GM19452 (cell line): ENCODE measurements at regions not wholly inside any gene's neighbourhood (a gene's known extent, or its start where the extent isn't known, plus 50 kb on each side); places are given as distances from the start of the nearest gene placed in this dataset.
"Not testable (repeated sequence)": the region's sequence is repeated elsewhere in the genome, so short reads cannot be mapped to it uniquely, and the experiment has no call there.

Source experiments
- ATAC-seq: cut with Tn5 transposase; IDR thresholded peaks from one replicate; pipeline ENCODE4 v1.9.1; 2021; ENCODE audit not compliant: unreplicated experiment

GRCh38 chr3:103829723-103830326 lies 1395.0 kb downstream of the ZPLD1 start:
- no peak for ATAC-seq

GRCh38 chr3:103847081-103848062 lies 1412.6 kb downstream of the ZPLD1 start:
- no peak for ATAC-seq

- ATAC-seq, result no peak
Measured at GRCh38 chr3:103851793-103852192, 1417.0 kb downstream of the ZPLD1 start.

- ATAC-seq, result no peak
Measured at GRCh38 chr3:103862415-103862814, 1427.6 kb downstream of the ZPLD1 start.

- no peak for ATAC-seq
Measured at GRCh38 chr3:103863381-103863780, 1428.6 kb downstream of the ZPLD1 start.

GRCh38 chr3:103866113-103866512 lies 1431.3 kb downstream of the ZPLD1 start:
- ATAC-seq, result no peak

GRCh38 chr3:103873021-103873420 lies 1438.2 kb downstream of the ZPLD1 start:
- ATAC-seq, result no peak

- no peak for ATAC-seq
Measured at GRCh38 chr3:103873897-103874545, 1439.2 kb downstream of the ZPLD1 start.

GRCh38 chr3:103881809-103882208 lies 1447.0 kb downstream of the ZPLD1 start:
- not testable (repeated sequence) for ATAC-seq

GRCh38 chr3:103889675-103890074 lies 1454.9 kb downstream of the ZPLD1 start:
- ATAC-seq, result no peak

GRCh38 chr3:103894162-103894822 lies 1459.5 kb downstream of the ZPLD1 start:
- ATAC-seq, result no peak

GRCh38 chr3:103899328-103899727 lies 1464.5 kb downstream of the ZPLD1 start:
- ATAC-seq, result no peak

GRCh38 chr3:103904991-103905390 lies 1461.7 kb upstream of the ALCAM start:
- no peak for ATAC-seq

GRCh38 chr3:103906304-103906703 lies 1460.4 kb upstream of the ALCAM start:
- no peak for ATAC-seq

- ATAC-seq, result no peak
Measured at GRCh38 chr3:103906808-103907207, 1459.9 kb upstream of the ALCAM start.

GRCh38 chr3:103907567-103907966 lies 1459.1 kb upstream of the ALCAM start:
- ATAC-seq, result no peak

GRCh38 chr3:103909395-103909794 lies 1457.3 kb upstream of the ALCAM start:
- ATAC-seq, result no peak

- no peak for ATAC-seq
Measured at GRCh38 chr3:103918336-103918735, 1448.4 kb upstream of the ALCAM start.

GRCh38 chr3:103919327-103919726 lies 1447.4 kb upstream of the ALCAM start:
- no peak for ATAC-seq

- no peak for ATAC-seq
Measured at GRCh38 chr3:103923907-103924306, 1442.8 kb upstream of the ALCAM start.

GRCh38 chr3:103924544-103924943 lies 1442.2 kb upstream of the ALCAM start:
- ATAC-seq, result no peak
